ENCODE measurements at regions not wholly inside any gene's neighbourhood (a gene's known extent, or its start where the extent isn't known, plus 50 kb on each side); places are given as distances from the start of the nearest gene placed in this dataset.

DNA sequence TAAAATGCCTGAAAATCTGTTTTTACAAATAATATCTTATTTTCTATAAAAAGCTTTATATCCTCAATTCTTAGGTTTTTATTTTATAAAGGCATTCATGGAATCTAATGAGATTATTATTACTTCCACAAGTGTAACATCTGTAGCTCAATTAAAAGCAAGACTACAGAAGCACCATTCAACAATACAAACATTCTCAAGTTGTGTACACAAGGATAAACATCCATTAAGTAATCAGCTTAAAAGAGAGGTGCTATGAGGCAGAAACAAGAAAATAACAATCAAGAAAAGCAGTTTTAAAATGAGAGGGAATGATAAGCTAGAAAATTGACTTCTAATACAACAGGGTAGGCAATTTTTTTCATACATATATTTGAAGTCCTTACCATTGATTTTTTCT lies 326.1 kb downstream of the MRPL39 start:
- POLR2A ChIA-PET: no interaction called here
- Mint-ChIP-seq H3K9me3 (no peaks in the 10 kb centered on the region), H3K27ac (no peak overlapping the region)

GRCh38 chr21:25280061-25280460 lies 327.2 kb downstream of the MRPL39 start:
- Mint-ChIP-seq H3K27ac (no peak overlapping the region), H3K27me3 (peaks cover 5% of the 10 kb centered on the region), H3K9me3 (no peaks in the 10 kb centered on the region), H3K4me3 (no peak overlapping the region), H3K36me3 (no peaks in the 10 kb centered on the region), H3K4me1 (ENCODE audit: low read depth) (no peaks in the 10 kb centered on the region)
- intact Hi-C loops (cut with micrococcal nuclease): no loop called here
- POLR2A ChIA-PET: no interaction called here
- CTCF ChIA-PET: interaction anchor here (1.0 kb wide), 1 partner anchor 106 kb away, joined by 3 read pairs; no protein-coding TSS in a partner anchor
- no peak for DNase-seq

More for the DNA sequence above, 326.1 kb downstream of the MRPL39 start:
- DNase-seq: no peak
- H3K27me3 Mint-ChIP-seq: peaks cover 5% of the 10 kb centered on the region
- H3K4me1 Mint-ChIP-seq (ENCODE audit: low read depth): no peaks in the 10 kb centered on the region
- CTCF ChIA-PET: interaction anchor here (0.7 kb wide), 1 partner anchor 103 kb away, joined by 3 read pairs; no protein-coding TSS in a partner anchor
- intact Hi-C loops (cut with micrococcal nuclease): no loop called here
- no peak overlapping the region for H3K4me3 Mint-ChIP-seq
- no peaks in the 10 kb centered on the region for H3K36me3 Mint-ChIP-seq

- ChIA-PET CTCF (interaction anchor here (0.6 kb wide), 1 partner anchor 98 kb away, joined by 3 read pairs; no protein-coding TSS in a partner anchor), POLR2A (no interaction called here)
- intact Hi-C loops (cut with micrococcal nuclease): no loop called here
- no peaks in the 10 kb centered on the region for H3K9me3 Mint-ChIP-seq
- DNase-seq: no peak
- no peak overlapping the region for H3K4me3 Mint-ChIP-seq
- no peaks in the 10 kb centered on the region for H3K4me1 Mint-ChIP-seq (ENCODE audit: low read depth)
- H3K27ac Mint-ChIP-seq: no peak overlapping the region
- no peaks in the 10 kb centered on the region for H3K36me3 Mint-ChIP-seq
- no peaks in the 10 kb centered on the region for H3K27me3 Mint-ChIP-seq
Measured at GRCh38 chr21:25273959-25274358, 333.3 kb downstream of the MRPL39 start.

DNA sequence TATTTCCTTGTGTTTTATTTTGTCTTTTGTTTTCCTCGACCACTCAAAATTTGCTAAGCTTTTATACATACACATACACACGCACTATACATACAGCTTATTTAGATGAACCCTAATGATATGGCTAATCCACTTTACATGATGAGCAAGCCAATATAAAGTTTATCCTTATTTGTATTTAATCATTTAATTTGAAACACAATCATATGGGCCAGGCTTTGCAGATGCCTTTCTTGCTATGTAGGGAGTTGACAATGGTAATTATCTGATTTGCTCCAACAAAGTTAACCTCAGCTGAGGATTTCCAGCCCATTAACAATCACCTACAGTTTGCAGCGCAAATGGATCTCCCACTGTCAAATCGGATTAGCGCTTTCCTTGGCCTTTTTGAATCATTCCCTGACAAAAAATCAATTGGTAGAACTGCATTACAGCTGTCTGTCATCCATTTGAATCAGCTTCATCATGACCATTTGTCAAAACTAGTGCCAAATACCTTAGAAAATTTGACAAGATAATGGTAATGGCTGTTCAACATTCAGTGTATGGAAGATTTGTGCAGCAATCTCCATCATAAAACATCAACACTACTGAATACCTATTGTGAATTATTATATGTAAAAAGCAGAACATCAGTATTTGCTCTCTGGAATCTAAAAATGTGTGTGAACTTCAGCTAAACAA lies 352.6 kb downstream of the MRPL39 start:
- ChIA-PET CTCF (interaction anchor here (0.7 kb wide), 1 partner anchor 100 kb away, joined by 3 read pairs; no protein-coding TSS in a partner anchor), POLR2A (no interaction called here)
- no peak overlapping the region for H3K27ac Mint-ChIP-seq
- H3K36me3 Mint-ChIP-seq: no peaks in the 10 kb centered on the region
- intact Hi-C loops (cut with micrococcal nuclease): no loop called here
- no peaks in the 10 kb centered on the region for H3K9me3 Mint-ChIP-seq
- no peaks in the 10 kb centered on the region for H3K4me1 Mint-ChIP-seq (ENCODE audit: low read depth)
- no peak for DNase-seq
- H3K27me3 Mint-ChIP-seq: no peaks in the 10 kb centered on the region
- H3K4me3 Mint-ChIP-seq: no peak overlapping the region

DNA sequence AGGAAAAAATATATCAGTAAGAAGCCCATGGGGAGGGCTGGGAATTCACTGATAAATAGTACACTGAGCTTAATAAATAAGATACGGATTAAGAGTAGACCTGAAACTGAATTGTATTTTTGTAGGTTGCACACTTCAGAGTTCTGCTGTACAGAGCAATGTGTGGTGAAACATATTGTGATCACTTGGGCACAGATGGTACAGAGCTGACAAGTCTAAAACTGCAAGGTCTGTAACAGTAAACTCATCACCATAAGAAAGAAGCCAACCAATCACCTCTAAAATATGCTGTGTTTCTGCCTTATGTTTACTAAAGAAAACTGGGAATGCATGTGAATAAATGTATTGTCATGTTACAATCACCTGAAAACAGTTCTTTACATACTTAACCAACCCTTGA lies 360.7 kb downstream of the MRPL39 start:
- POLR2A ChIA-PET: no interaction called here
- DNase-seq: no peak
- intact Hi-C loops (cut with micrococcal nuclease): no loop called here
- CTCF ChIA-PET: no interaction called here
- H3K36me3 Mint-ChIP-seq: no peaks in the 10 kb centered on the region
- no peak overlapping the region for H3K4me3 Mint-ChIP-seq
- no peak overlapping the region for H3K27ac Mint-ChIP-seq
- H3K4me1 Mint-ChIP-seq (ENCODE audit: low read depth): no peaks in the 10 kb centered on the region
- H3K9me3 Mint-ChIP-seq: no peaks in the 10 kb centered on the region
- H3K27me3 Mint-ChIP-seq: no peaks in the 10 kb centered on the region

DNA sequence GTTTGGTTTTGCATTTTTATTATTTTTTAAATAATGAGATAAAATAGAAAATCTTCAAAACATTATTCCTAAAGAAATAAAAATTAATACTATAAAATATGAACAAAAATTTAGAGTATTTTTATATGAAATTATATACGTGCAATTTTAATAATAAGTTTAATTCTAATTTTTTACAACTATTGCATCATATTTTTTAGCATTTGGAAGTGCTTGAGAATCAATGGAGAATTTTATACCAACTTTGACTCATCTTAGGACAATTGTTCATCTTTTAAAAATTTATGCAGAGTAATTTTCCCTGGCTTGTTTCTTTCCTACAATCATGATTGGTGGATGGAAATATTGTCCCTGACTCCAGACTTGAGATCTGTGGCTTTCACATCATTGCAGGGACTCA lies 362.5 kb downstream of the MRPL39 start:
- H3K27me3 Mint-ChIP-seq: no peaks in the 10 kb centered on the region
- no peak for DNase-seq
- ChIA-PET CTCF (no interaction called here), POLR2A (no interaction called here)
- no peak overlapping the region for H3K27ac Mint-ChIP-seq
- no peaks in the 10 kb centered on the region for H3K36me3 Mint-ChIP-seq
- no peaks in the 10 kb centered on the region for H3K4me1 Mint-ChIP-seq (ENCODE audit: low read depth)
- H3K9me3 Mint-ChIP-seq: peaks cover 5% of the 10 kb centered on the region
- intact Hi-C loops (cut with micrococcal nuclease): no loop called here
- H3K4me3 Mint-ChIP-seq: no peak overlapping the region

DNA sequence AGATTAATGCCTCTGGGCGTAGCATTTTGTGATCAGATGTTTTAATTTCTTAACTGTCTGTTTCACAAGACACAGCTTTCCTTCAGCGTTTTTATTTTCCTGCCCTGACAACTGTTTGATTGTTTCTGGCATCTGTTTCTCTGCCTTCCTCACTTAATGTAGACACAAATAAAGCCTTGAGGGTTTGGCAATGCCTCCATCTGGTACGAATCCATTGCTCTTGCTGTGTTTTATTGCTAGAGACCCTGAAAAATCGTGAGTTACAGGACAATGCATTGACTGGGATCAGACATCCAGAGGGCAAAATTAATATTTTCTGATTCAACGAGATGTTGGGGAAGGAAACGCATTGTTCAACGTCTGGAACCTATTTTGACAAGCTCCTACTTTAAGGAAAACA lies 363.5 kb downstream of the MRPL39 start:
- intact Hi-C loops (cut with micrococcal nuclease): no loop called here
- Mint-ChIP-seq H3K4me1 (ENCODE audit: low read depth) (no peaks in the 10 kb centered on the region), H3K27me3 (no peaks in the 10 kb centered on the region), H3K27ac (no peak overlapping the region), H3K36me3 (no peaks in the 10 kb centered on the region), H3K9me3 (peaks cover 5% of the 10 kb centered on the region), H3K4me3 (no peak overlapping the region)
- DNase-seq: no peak
- CTCF ChIA-PET: no interaction called here
- POLR2A ChIA-PET: no interaction called here

GRCh38 chr21:25240974-25241373 lies 366.3 kb downstream of the MRPL39 start:
- Mint-ChIP-seq H3K9me3 (peaks cover 13% of the 10 kb centered on the region), H3K4me1 (ENCODE audit: low read depth) (no peaks in the 10 kb centered on the region), H3K4me3 (no peak overlapping the region), H3K36me3 (no peaks in the 10 kb centered on the region), H3K27me3 (no peaks in the 10 kb centered on the region), H3K27ac (no peak overlapping the region)
- POLR2A ChIA-PET: no interaction called here
- DNase-seq: no peak
- CTCF ChIA-PET: no interaction called here
- intact Hi-C loops (cut with micrococcal nuclease): no loop called here

DNA sequence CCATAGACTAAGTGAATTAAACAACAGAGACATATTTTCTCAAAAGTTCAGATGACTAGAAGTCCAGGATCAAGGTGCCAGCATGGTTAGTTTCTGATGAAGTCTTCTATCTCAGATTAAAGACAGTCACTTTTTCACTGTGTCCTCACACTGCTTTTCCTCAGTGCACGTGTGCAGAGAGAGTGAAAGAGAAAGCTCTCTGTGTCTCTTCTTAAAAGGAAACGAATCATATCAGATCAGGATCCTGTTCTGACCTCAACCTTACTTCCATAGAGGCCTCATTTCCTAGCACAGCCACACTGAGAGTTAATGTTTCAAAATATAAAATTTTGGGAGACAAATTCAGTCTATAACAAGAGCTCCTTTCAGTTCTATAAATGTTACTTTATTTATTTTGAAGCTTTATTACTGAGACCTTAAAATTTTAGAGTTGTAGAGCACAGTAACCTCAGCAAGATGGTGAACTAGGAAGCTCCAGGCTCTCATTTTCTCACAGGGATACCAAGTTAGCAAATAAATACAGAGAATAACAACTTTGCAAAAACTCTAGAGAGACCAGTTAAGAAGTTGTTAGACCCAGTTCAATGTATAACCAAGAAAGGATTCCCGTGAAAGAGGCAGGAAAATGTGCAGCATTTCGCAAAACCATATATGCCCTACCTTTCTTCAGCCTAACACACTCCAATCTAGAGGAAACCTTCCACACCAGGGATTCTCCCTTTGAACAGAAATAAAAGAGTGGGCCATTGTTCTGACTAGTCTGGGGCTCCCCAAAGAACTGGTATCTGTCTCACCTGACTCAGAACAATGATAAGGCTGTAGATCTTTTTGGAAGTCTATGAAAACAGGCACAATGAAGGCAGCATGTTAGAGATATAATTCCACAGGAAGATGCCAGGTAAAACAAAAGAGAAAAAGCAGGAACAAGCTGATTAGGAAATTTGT lies 372.2 kb downstream of the MRPL39 start:
- H3K9me3 Mint-ChIP-seq: peaks cover 13% of the 10 kb centered on the region
- no peak overlapping the region for H3K27ac Mint-ChIP-seq
- no peaks in the 10 kb centered on the region for H3K36me3 Mint-ChIP-seq
- POLR2A ChIA-PET: no interaction called here
- H3K4me3 Mint-ChIP-seq: no peak overlapping the region
- CTCF ChIA-PET: no interaction called here
- intact Hi-C loops (cut with micrococcal nuclease): no loop called here
- no peaks in the 10 kb centered on the region for H3K27me3 Mint-ChIP-seq
- DNase-seq: no peak
- no peaks in the 10 kb centered on the region for H3K4me1 Mint-ChIP-seq (ENCODE audit: low read depth)

DNA sequence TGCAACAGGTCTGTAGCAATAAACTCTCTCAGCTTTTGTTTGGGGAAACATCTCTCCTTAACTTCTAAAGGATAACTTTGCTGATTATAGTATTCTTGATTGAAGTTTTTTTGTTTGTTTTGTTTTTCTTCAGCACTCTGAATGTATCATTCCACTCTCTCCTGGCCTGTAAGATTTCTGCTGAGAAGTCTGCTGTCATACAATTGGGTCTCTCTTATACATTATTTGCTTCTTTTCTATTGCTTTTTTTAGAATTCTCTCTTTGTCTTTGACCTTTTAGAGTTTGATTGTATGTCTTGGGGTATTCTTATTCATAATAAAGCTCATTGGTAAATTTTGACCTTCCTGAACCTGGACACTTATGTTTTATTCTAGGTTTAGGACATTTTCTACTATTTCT lies 386.3 kb downstream of the MRPL39 start:
- Mint-ChIP-seq H3K4me3 (no peak overlapping the region), H3K36me3 (no peaks in the 10 kb centered on the region), H3K4me1 (ENCODE audit: low read depth) (no peaks in the 10 kb centered on the region), H3K9me3 (peaks cover 13% of the 10 kb centered on the region), H3K27ac (no peak overlapping the region), H3K27me3 (no peaks in the 10 kb centered on the region)
- DNase-seq: no peak
- ChIA-PET POLR2A (no interaction called here), CTCF (no interaction called here)
- intact Hi-C loops (cut with micrococcal nuclease): no loop called here

- intact Hi-C loops (cut with micrococcal nuclease): no loop called here
- no peak overlapping the region for H3K27ac Mint-ChIP-seq
- peaks cover 13% of the 10 kb centered on the region for H3K9me3 Mint-ChIP-seq
- ChIA-PET POLR2A (no interaction called here), CTCF (no interaction called here)
- H3K4me1 Mint-ChIP-seq (ENCODE audit: low read depth): no peaks in the 10 kb centered on the region
- H3K27me3 Mint-ChIP-seq: no peaks in the 10 kb centered on the region
- H3K4me3 Mint-ChIP-seq: no peak overlapping the region
- H3K36me3 Mint-ChIP-seq: no peaks in the 10 kb centered on the region
- DNase-seq: no peak
Measured at GRCh38 chr21:25220169-25220568, 387.1 kb downstream of the MRPL39 start.

DNA sequence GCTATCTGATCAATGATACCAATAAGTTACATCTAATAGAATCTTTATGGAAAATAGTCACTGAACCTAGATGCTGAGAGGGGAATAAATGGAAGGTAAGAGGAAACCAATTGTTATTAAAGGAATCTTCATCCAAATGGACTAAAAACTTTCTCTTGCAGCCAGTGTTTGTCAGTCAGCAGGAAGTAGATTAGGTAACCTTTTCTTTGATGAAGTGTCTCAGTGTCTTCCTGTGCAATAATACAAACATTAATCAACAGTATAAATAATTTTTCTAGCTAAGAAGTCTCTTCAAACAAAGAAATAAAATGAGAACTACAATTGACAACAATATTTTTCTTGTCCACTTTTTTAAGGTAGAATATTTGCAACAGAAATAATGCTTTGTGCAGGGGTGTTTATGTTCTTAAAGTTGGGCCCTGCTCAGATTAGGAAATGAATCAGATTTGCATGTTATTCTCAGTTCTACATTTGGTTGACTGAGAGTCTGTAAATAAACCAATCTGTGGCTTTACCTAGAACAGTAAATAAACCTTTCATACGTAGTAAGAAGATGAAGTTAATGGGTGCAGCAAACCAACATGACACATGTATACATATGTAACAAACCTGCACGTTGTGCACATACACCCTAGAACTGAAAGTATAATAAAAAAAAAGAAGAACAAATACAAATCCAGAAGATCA lies 391.4 kb downstream of the MRPL39 start:
- ChIA-PET POLR2A (no interaction called here), CTCF (no interaction called here)
- intact Hi-C loops (cut with micrococcal nuclease): no loop called here
- DNase-seq: no peak
- H3K4me1 Mint-ChIP-seq (ENCODE audit: low read depth): no peaks in the 10 kb centered on the region
- H3K27ac Mint-ChIP-seq: no peak overlapping the region
- no peak overlapping the region for H3K4me3 Mint-ChIP-seq
- H3K36me3 Mint-ChIP-seq: no peaks in the 10 kb centered on the region
- H3K9me3 Mint-ChIP-seq: peaks cover 4% of the 10 kb centered on the region
- no peaks in the 10 kb centered on the region for H3K27me3 Mint-ChIP-seq

All from activated CD4-positive, alpha-beta memory T cell treated with anti-CD3 and anti-CD28 coated beads for 36 hours (primary cell).